Activated naive CD8-positive, alpha-beta T cell (primary cell): ENCODE measurements at regions not wholly inside any gene's neighbourhood (a gene's known extent, or its start where the extent isn't known, plus 50 kb on each side); places are given as distances from the start of the nearest gene placed in this dataset.

Experiments
- H3K27ac Mint-ChIP-seq: one replicate; pipeline ENCODE4 v1.8.0; 2021; ENCODE audit warnings: mixed read lengths
- H3K27me3 Mint-ChIP-seq: one replicate; pipeline ENCODE4 v1.8.0; 2021; ENCODE audit warnings: mixed read lengths
- H3K36me3 Mint-ChIP-seq: one replicate; pipeline ENCODE4 v1.8.0; 2021; ENCODE audit warnings: mixed read lengths
- H3K4me1 Mint-ChIP-seq: one replicate; pipeline ENCODE4 v1.8.0; 2021; ENCODE audit warnings: low read depth, mixed read lengths
- H3K4me3 Mint-ChIP-seq: one replicate; pipeline ENCODE4 v1.8.0; 2021; ENCODE audit warnings: mild to moderate bottlenecking, mixed read lengths
- H3K9me3 Mint-ChIP-seq: one replicate; pipeline ENCODE4 v1.8.0; 2021; ENCODE audit warnings: low read depth, mixed read lengths

- Mint-ChIP-seq H3K27me3 (no peaks in the 10 kb centered on the region), H3K9me3 (no peaks in the 10 kb centered on the region), H3K27ac (no peak overlapping the region), H3K4me3 (no peak overlapping the region), H3K4me1 (no peaks in the 10 kb centered on the region), H3K36me3 (no peaks in the 10 kb centered on the region)
Observed at GRCh38 chr20:57919049-57919448, 209.2 kb upstream of the PMEPA1 start.

GRCh38 chr20:57918551-57918950 lies 208.7 kb upstream of the PMEPA1 start:
- Mint-ChIP-seq H3K27me3 (no peaks in the 10 kb centered on the region), H3K9me3 (no peaks in the 10 kb centered on the region), H3K27ac (no peak overlapping the region), H3K4me1 (no peaks in the 10 kb centered on the region), H3K4me3 (no peak overlapping the region), H3K36me3 (no peaks in the 10 kb centered on the region)

GRCh38 chr20:57914205-57914604 lies 204.4 kb upstream of the PMEPA1 start:
- no peaks in the 10 kb centered on the region for H3K4me1 Mint-ChIP-seq
- H3K27me3 Mint-ChIP-seq: peaks cover 3% of the 10 kb centered on the region
- H3K36me3 Mint-ChIP-seq: no peaks in the 10 kb centered on the region
- H3K9me3 Mint-ChIP-seq: no peaks in the 10 kb centered on the region
- H3K27ac Mint-ChIP-seq: no peak overlapping the region
- no peak overlapping the region for H3K4me3 Mint-ChIP-seq

- H3K27ac Mint-ChIP-seq: no peak overlapping the region
- no peaks in the 10 kb centered on the region for H3K4me1 Mint-ChIP-seq
- peaks cover 3% of the 10 kb centered on the region for H3K27me3 Mint-ChIP-seq
- no peaks in the 10 kb centered on the region for H3K9me3 Mint-ChIP-seq
- no peaks in the 10 kb centered on the region for H3K36me3 Mint-ChIP-seq
- H3K4me3 Mint-ChIP-seq: no peak overlapping the region
Observed at GRCh38 chr20:57913156-57913930, 203.5 kb upstream of the PMEPA1 start.

- H3K27me3 Mint-ChIP-seq: peaks cover 3% of the 10 kb centered on the region
- H3K36me3 Mint-ChIP-seq: no peaks in the 10 kb centered on the region
- H3K27ac Mint-ChIP-seq: no peak overlapping the region
- H3K4me3 Mint-ChIP-seq: no peak overlapping the region
- H3K9me3 Mint-ChIP-seq: no peaks in the 10 kb centered on the region
- H3K4me1 Mint-ChIP-seq: no peaks in the 10 kb centered on the region
Observed at GRCh38 chr20:57912227-57912582, 202.4 kb upstream of the PMEPA1 start.

GRCh38 chr20:57911512-57912226 lies 201.9 kb upstream of the PMEPA1 start:
- Mint-ChIP-seq H3K36me3 (no peaks in the 10 kb centered on the region), H3K27ac (no peak overlapping the region), H3K9me3 (no peaks in the 10 kb centered on the region), H3K4me1 (no peaks in the 10 kb centered on the region), H3K27me3 (peaks cover 3% of the 10 kb centered on the region), H3K4me3 (no peak overlapping the region)

GRCh38 chr20:57910716-57911115 lies 200.9 kb upstream of the PMEPA1 start:
- H3K9me3 Mint-ChIP-seq: no peaks in the 10 kb centered on the region
- H3K4me3 Mint-ChIP-seq: no peak overlapping the region
- no peaks in the 10 kb centered on the region for H3K36me3 Mint-ChIP-seq
- H3K4me1 Mint-ChIP-seq: no peaks in the 10 kb centered on the region
- H3K27me3 Mint-ChIP-seq: peaks cover 3% of the 10 kb centered on the region
- H3K27ac Mint-ChIP-seq: no peak overlapping the region

- Mint-ChIP-seq H3K27ac (no peak overlapping the region), H3K4me3 (no peak overlapping the region), H3K36me3 (no peaks in the 10 kb centered on the region), H3K27me3 (peaks cover 4% of the 10 kb centered on the region), H3K4me1 (no peaks in the 10 kb centered on the region), H3K9me3 (no peaks in the 10 kb centered on the region)
Observed at GRCh38 chr20:57909763-57910331, 200.0 kb upstream of the PMEPA1 start.

GRCh38 chr20:57908704-57909630 lies 199.2 kb upstream of the PMEPA1 start:
- no peaks in the 10 kb centered on the region for H3K4me1 Mint-ChIP-seq
- peaks cover 4% of the 10 kb centered on the region for H3K27me3 Mint-ChIP-seq
- no peak overlapping the region for H3K27ac Mint-ChIP-seq
- H3K9me3 Mint-ChIP-seq: no peaks in the 10 kb centered on the region
- H3K4me3 Mint-ChIP-seq: no peak overlapping the region
- no peaks in the 10 kb centered on the region for H3K36me3 Mint-ChIP-seq

GRCh38 chr20:57908226-57908625 lies 198.4 kb upstream of the PMEPA1 start:
- Mint-ChIP-seq H3K4me3 (no peak overlapping the region), H3K27ac (no peak overlapping the region), H3K9me3 (no peaks in the 10 kb centered on the region), H3K36me3 (no peaks in the 10 kb centered on the region), H3K4me1 (no peaks in the 10 kb centered on the region), H3K27me3 (peaks cover 4% of the 10 kb centered on the region)

- Mint-ChIP-seq H3K4me1 (no peaks in the 10 kb centered on the region), H3K9me3 (no peaks in the 10 kb centered on the region), H3K4me3 (no peak overlapping the region), H3K27me3 (peaks cover 4% of the 10 kb centered on the region), H3K27ac (no peak overlapping the region), H3K36me3 (no peaks in the 10 kb centered on the region)
Observed at GRCh38 chr20:57907131-57908000, 197.6 kb upstream of the PMEPA1 start.

GRCh38 chr20:57905448-57905847 lies 195.6 kb upstream of the PMEPA1 start:
- Mint-ChIP-seq H3K4me3 (no peak overlapping the region), H3K36me3 (no peaks in the 10 kb centered on the region), H3K27me3 (peaks cover 4% of the 10 kb centered on the region), H3K27ac (no peak overlapping the region), H3K4me1 (no peaks in the 10 kb centered on the region), H3K9me3 (no peaks in the 10 kb centered on the region)

GRCh38 chr20:57904314-57905105 lies 194.7 kb upstream of the PMEPA1 start:
- Mint-ChIP-seq H3K27ac (no peak overlapping the region), H3K36me3 (no peaks in the 10 kb centered on the region), H3K4me1 (no peaks in the 10 kb centered on the region), H3K4me3 (no peak overlapping the region), H3K9me3 (no peaks in the 10 kb centered on the region), H3K27me3 (peaks cover 2% of the 10 kb centered on the region)
